Left ventricle myocardium inferior (tissue), 1 donor: ENCODE measurements at regions not wholly inside any gene's neighbourhood (a gene's known extent, or its start where the extent isn't known, plus 50 kb on each side); places are given as distances from the start of the nearest gene placed in this dataset.
"Not testable (repeated sequence)": the region's sequence is repeated elsewhere in the genome, so short reads cannot be mapped to it uniquely, and the experiment has no call there.

ENCODE experiments used
- DNase-seq: peaks from one replicate; pipeline ENCODE4 v3.0.0-alpha.2; 2020
- H3K27ac ChIP-seq: fragments of 200-600 bp; replicated peaks from 2 replicates; pipeline ENCODE4 v1.8.0; 2021
- H3K27me3 ChIP-seq: fragments of 200-600 bp; 2 replicates; pipeline ENCODE4 v1.8.0; 2021; ENCODE audit warnings: low read depth
- H3K36me3 ChIP-seq: fragments of 200-600 bp; 2 replicates; pipeline ENCODE4 v1.8.0; 2021
- H3K4me1 ChIP-seq: fragments of 200-600 bp; 2 replicates; pipeline ENCODE4 v1.8.0; 2021
- H3K4me3 ChIP-seq: fragments of 200-600 bp; 2 replicates; pipeline ENCODE4 v1.8.0; 2021; ENCODE audit warnings: mild to moderate bottlenecking, moderate library complexity
- H3K9me3 ChIP-seq: fragments of 200-600 bp; replicated peaks from 2 replicates; pipeline ENCODE4 v1.8.0; 2021
- CTCF ChIP-seq: fragments of 200-600 bp; IDR thresholded peaks from 2 replicates; pipeline ENCODE4 v1.8.0; 2021; ENCODE audit warnings: antibody characterized with exemption, mild to moderate bottlenecking, borderline replicate concordance
- intact Hi-C: fragments of 100-400 bp; cut with micrococcal nuclease; formaldehyde crosslinking; loops from one replicate; pipeline ENCODE4 v1.11.0; 2022
- donor health status: DM: no; HTN: yes; CAD: no; lungs with severe emphysema.

DNA sequence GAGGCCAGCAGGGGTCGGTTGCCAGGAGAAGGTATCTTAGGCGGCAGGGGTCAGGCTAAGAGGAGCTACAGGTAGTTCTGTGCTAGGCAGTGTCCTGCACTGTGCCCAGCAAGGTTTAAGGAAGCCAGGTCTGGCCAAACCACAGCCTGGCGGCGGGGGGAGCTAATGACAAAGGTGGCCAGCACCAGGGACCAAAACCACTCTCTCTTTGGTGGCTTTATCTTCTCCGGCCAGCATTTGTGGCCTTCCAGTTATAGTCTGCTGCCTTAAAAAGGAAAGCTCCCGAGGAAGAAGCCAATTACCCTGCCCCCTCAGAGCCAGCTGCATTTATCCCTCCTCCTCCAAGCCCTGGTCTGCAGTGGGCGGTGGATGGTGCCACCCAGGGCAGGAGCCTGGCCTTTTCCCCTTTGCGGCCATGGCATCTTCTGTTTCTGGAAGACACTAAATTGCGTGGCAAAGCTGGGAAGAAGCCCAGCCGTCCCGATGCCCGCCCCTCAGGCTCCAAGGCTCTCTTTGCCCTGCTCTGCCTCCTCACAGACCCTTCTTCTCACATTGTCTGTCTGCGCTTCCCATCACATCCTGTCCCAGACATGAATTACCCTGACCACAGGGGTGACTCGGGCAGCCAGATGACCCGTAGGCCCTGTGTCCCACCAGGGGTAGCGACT lies 94.6 kb downstream of the EN1 start:
- H3K4me3 ChIP-seq, result no peak overlapping the region
- intact Hi-C loops, result no loop called here
- no peak for DNase-seq
- H3K27ac ChIP-seq, result no peak overlapping the region
- no peaks in the 10 kb centered on the region for H3K36me3 ChIP-seq
- no peak for TF ChIP-seq CTCF
- no peaks in the 10 kb centered on the region for H3K9me3 ChIP-seq
- H3K4me1 ChIP-seq, result no peaks in the 10 kb centered on the region
- H3K27me3 ChIP-seq, result peaks cover 46% of the 10 kb centered on the region

- Histone ChIP-seq H3K36me3 (no peaks in the 10 kb centered on the region), H3K4me1 (no peaks in the 10 kb centered on the region), H3K27ac (no peak overlapping the region), H3K27me3 (peaks cover 37% of the 10 kb centered on the region), H3K9me3 (no peaks in the 10 kb centered on the region), H3K4me3 (no peak overlapping the region)
- TF ChIP-seq CTCF, result no peak
- intact Hi-C loops, result no loop called here
- DNase-seq, result no peak
Measured at GRCh38 chr2:118750959-118751565, 96.4 kb downstream of the EN1 start.

DNA sequence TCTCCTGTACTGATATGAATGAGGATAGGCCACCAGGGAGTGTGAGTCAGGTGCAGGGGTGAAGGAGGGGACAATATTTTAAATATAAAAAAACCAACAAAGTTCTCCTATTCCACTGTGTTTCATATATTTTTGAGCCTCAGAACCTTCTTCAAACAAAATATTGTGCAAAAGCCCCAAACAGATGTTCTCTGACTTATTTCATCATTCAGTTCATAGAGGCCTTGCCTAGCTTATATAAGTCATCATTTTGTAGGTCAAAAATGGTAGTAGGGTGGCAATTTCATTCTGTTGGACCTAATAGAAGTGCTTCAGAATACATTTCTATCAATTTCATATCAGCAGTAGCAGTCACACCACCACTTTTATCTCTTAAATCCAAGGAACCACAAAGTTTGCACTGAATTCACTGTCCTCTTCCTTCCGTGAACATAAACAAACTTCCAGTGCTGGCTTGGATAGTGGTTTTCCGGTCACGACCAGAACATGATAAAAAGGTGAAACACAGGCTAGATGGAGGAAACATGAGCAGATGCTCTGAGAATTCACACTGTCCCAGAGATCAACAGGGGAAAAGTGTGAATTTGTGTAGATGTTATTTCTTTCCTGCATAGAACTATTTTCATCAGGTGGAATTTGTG lies 99.1 kb downstream of the EN1 start:
- Histone ChIP-seq H3K9me3 (peaks cover 19% of the 10 kb centered on the region), H3K4me3 (no peak overlapping the region), H3K36me3 (no peaks in the 10 kb centered on the region), H3K4me1 (no peaks in the 10 kb centered on the region), H3K27ac (no peak overlapping the region), H3K27me3 (peaks cover 28% of the 10 kb centered on the region)
- intact Hi-C loops, result no loop called here
- no peak for TF ChIP-seq CTCF
- no peak for DNase-seq

DNA sequence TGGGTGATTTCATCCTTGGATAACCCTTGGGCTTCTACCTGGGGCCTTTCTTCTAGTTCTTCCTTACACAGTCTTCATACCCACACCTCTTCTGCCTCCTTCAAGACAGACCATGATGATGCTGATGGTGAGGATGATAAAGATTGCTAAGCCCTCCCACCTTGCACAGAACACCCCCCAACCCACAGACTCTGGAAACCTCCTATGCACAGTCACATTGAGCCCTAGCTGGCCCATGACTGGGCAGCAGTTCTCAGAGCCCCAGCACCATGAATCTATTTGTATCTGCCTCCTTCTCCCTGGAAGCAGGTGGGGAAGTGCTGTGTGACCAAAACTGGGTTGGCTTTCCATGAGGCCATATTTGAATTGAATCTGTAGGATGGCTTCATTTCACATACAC lies 99.8 kb downstream of the EN1 start:
- H3K4me3 ChIP-seq, result no peak overlapping the region
- intact Hi-C loops, result no loop called here
- no peaks in the 10 kb centered on the region for H3K4me1 ChIP-seq
- TF ChIP-seq CTCF, result no peak
- no peak for DNase-seq
- H3K27me3 ChIP-seq, result peaks cover 21% of the 10 kb centered on the region
- no peak overlapping the region for H3K27ac ChIP-seq
- H3K36me3 ChIP-seq, result no peaks in the 10 kb centered on the region
- H3K9me3 ChIP-seq, result peaks cover 19% of the 10 kb centered on the region

- Histone ChIP-seq H3K27ac (no peak overlapping the region), H3K9me3 (peaks cover 19% of the 10 kb centered on the region), H3K36me3 (no peaks in the 10 kb centered on the region), H3K4me3 (no peak overlapping the region), H3K27me3 (peaks cover 24% of the 10 kb centered on the region), H3K4me1 (no peaks in the 10 kb centered on the region)
- no peak for TF ChIP-seq CTCF
- no peak for DNase-seq
- intact Hi-C loops, result no loop called here
Measured at GRCh38 chr2:118747066-118747465, 100.4 kb downstream of the EN1 start.

- intact Hi-C loops, H3K4me3 ChIP-seq, H3K27ac ChIP-seq, H3K4me1 ChIP-seq, DNase-seq, H3K36me3 ChIP-seq: not testable (repeated sequence)
- Histone ChIP-seq H3K9me3 (peaks cover 19% of the 10 kb centered on the region), H3K27me3 (peaks cover 31% of the 10 kb centered on the region)
Measured at GRCh38 chr2:118744682-118745181, 102.7 kb downstream of the EN1 start.
